GM19328 (cell line): ENCODE measurements at regions not wholly inside any gene's neighbourhood (a gene's known extent, or its start where the extent isn't known, plus 50 kb on each side); places are given as distances from the start of the nearest gene placed in this dataset.

Experiments
- ATAC-seq: cut with Tn5 transposase; IDR thresholded peaks from one replicate; pipeline ENCODE4 v1.9.1; 2021; ENCODE audit warnings: mild to moderate bottlenecking, moderate library complexity; ENCODE audit not compliant: unreplicated experiment

DNA sequence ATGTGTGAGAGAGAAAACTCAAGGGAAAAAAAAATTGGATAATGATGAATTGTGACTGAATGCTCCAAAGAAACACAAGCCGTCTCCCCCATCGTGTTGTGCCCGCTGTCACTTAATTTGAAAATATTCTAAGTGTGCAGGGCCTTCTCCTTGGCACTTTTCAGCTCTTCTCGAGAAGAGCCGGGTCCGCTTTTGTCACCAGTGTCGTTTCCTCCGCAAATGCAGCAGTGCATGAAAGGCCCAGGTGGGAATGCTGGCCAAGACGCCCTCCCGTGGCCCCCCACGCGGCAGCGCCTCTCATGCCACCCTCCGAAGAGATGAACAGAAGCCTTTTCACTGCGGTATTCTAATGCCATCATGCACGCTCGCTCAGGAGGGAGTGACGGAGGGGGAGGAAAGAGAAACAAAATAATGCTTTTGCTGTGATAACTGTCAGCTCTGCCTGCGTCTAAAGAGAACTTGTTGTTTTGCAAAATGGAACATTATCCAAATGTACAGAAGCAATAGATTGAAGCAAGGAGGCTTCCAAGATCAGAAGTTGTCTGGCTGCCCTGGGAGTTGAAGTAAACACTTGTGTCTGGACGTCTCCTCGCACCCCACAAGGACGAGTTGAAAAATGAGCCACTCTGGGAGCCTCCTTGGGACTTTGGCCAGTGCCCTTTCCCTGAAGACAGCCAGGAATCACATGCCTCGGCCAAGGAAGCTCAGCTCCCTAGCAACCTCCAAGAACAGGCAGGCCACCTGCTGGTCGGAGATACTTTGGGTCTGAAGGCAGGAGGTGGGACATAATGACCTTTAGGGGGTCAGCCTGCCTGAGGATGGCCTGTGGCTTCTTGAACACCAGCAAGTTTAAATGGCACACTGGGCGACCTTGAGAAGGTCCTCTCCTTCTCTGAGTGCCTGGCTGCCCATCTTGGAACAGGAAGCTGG lies 166.1 kb upstream of the ZC3H12A start:
- no peak for ATAC-seq

- no peak for ATAC-seq
These were observed 164.8 kb upstream of the ZC3H12A start for GRCh38 chr1:37309574-37309973.

- ATAC-seq: no peak
These were observed 164.3 kb upstream of the ZC3H12A start for GRCh38 chr1:37310064-37310463.

- no peak for ATAC-seq
These were observed 159.0 kb upstream of the ZC3H12A start for GRCh38 chr1:37315371-37315846.

- ATAC-seq: no peak
These were observed 156.4 kb upstream of the ZC3H12A start for GRCh38 chr1:37317870-37318467.

DNA sequence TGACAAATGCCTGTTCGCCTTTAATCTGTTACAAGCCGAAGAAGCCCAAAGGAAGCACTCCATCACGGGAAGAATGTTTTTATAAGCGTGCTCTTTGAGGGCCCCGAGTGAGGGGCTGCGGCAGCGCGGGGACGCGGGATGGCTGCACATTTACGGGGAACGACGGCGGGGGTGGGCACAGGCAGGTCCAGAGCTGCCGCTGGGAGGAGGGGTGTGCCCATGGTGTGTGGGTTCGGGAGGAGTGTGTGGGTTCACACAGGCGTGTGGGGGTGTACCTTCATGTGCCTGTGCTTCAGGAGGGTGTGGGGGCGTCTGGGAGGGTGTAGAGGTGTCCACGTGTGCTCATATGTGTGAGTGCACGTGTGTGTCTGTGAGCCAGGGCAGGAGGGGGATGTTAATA lies 155.9 kb upstream of the ZC3H12A start:
- no peak for ATAC-seq

- no peak for ATAC-seq
These were observed 155.1 kb upstream of the ZC3H12A start for GRCh38 chr1:37319284-37319683.

GRCh38 chr1:37323486-37324377 lies 150.6 kb upstream of the ZC3H12A start:
- ATAC-seq: no peak

GRCh38 chr1:37325010-37325409 lies 149.4 kb upstream of the ZC3H12A start:
- no peak for ATAC-seq

- no peak for ATAC-seq
These were observed 148.6 kb upstream of the ZC3H12A start for GRCh38 chr1:37325509-37326437.

DNA sequence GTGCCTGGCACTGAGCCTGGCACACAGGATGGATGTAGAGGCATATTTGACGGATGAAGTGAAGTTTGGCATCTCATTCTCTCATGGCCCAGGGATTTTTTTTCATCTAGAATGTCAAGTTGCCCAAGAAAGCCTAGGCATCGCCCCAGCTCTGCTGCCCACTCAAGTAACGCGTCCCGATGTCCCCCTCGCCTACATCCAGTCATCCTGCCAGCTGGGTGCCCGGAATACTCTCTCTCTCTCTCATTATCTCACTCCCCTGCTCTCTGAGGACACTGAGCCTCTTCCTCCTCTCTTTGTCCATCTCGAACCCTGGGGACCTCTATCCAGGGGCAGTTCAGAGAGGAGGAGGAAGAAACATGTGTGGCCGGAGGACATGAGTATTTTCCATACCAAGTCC lies 142.3 kb upstream of the ZC3H12A start:
- no peak for ATAC-seq

GRCh38 chr1:37338658-37339057 lies 135.7 kb upstream of the ZC3H12A start:
- ATAC-seq: no peak

DNA sequence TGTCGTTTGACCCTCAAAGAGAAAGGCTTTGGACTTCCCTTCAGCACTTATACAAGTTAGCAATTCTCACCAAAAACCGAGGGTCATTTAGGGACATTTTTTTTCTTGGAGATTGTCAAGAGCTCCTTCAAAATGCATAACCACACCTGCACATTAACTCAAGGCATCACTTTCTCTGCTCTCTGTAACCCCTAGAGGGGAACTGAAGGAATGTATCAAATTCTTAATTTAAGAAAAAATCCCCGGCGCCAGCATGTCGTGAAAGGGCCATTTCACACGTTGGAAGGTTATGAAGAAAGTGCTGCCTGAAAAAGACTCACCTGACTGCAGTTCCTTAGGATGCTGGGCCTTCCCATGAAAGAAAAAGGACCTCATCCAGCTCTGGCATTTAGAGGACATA lies 131.6 kb upstream of the ZC3H12A start:
- no peak for ATAC-seq

DNA sequence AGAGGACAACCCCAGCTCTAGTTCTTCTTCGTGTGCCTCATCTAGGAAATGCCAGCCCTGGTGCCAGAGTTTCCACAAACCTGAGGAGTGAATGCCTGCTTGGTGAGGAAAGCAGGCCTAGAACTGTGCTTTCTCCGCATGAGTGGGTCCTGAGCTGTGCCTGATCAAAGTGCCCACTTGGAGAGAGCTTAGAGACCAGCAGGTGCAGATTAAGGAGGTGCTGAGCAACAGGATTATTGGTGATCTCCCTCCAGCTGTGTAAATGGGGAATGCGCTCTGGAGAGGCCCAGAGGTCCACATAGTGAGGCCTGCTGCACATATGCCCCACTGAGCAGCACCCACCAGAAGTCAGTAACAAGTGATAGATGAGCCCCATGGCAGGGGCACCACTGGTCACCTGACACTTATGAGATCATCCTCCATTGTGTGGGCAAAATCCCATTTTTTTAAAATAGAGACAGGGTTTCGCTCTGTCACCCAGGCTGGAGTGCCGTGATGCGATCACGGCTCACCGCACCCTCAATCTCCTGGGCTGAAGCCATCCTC lies 127.2 kb upstream of the ZC3H12A start:
- no peak for ATAC-seq

DNA sequence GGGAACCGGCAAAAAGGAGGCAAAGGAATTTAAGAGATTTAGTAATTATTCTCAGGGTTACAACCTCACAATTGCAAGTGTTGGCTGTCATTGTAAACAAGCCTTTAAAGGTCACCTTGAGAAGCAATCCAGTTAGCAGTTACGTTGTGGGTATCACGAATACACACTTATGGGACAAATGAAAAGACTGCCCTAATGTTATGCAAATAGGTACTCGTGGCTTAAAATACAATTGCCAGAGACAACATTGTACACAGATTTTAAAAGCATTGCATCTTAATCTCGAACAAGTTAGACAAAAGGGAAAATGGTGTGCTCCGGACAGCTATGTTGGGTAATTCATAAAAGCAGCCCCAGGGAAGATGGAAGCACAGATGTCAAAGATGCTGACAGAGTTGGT lies 120.5 kb upstream of the ZC3H12A start:
- ATAC-seq: no peak

- no peak for ATAC-seq
These were observed 119.3 kb upstream of the ZC3H12A start for GRCh38 chr1:37354876-37355650.

- no peak for ATAC-seq
These were observed 115.4 kb upstream of the ZC3H12A start for GRCh38 chr1:37358992-37359391.

- ATAC-seq: no peak
These were observed 114.4 kb upstream of the ZC3H12A start for GRCh38 chr1:37360011-37360410.
